ENCODE measurements at regions not wholly inside any gene's neighbourhood (a gene's known extent, or its start where the extent isn't known, plus 50 kb on each side); places are given as distances from the start of the nearest gene placed in this dataset.

GRCh38 chr16:52312716-52313115, 234.2 kb downstream of the TOX3 start:
- no peaks in the 10 kb centered on the region for H3K27me3 ChIP-seq (ENCODE audit: insufficient read depth)
- Mint-ChIP-seq H3K27ac (no peak overlapping the region), H3K4me1 (peaks cover 26% of the 10 kb centered on the region), H3K4me3 (no peak overlapping the region), H3K9me3 (no peaks in the 10 kb centered on the region), H3K27me3 (ENCODE audit: insufficient read depth, low read depth, poor library complexity) (peaks cover 3% of the 10 kb centered on the region), H3K36me3 (ENCODE audit: low read depth) (no peaks in the 10 kb centered on the region)
- peaks cover 21% of the 10 kb centered on the region for H3K4me1 ChIP-seq (ENCODE audit: insufficient read depth)
- H3K4me2 ChIP-seq = no peak overlapping the region
- no peaks in the 10 kb centered on the region for H4K20me1 ChIP-seq (replicated peaks; ENCODE audit: insufficient read depth)
- no peaks in the 10 kb centered on the region for H3K36me3 ChIP-seq (ENCODE audit: insufficient read depth)
- H3K9me2 ChIP-seq (ENCODE audit: insufficient read depth) = peaks cover 15% of the 10 kb centered on the region; the same call in 1 of the 2 replicates
- no peak overlapping the region for H3K27ac ChIP-seq (ENCODE audit: low read depth)
- ATAC-seq (no peak), DNase-seq (ENCODE audit: low spot score) (no peak)
- no peaks in the 10 kb centered on the region for H3K79me2 ChIP-seq (replicated peaks; ENCODE audit: insufficient read depth)
- H3F3A ChIP-seq (replicated peaks; ENCODE audit: low read depth) = no peaks in the 10 kb centered on the region
- no peak overlapping the region for H2AFZ ChIP-seq
- TF ChIP-seq ZNF462 (CRISPR knock-in tag; IDR thresholded peaks at IDR 0.05) (no peak), JUNB (IDR thresholded peaks at IDR 0.05; ENCODE audit: unreplicated experiment) (no peak), ZNF114 (CRISPR knock-in tag; IDR thresholded peaks at IDR 0.05) (no peak), STAT1 (IDR thresholded peaks at IDR 0.05; ENCODE audit: unreplicated experiment) (no peak), CREB1 (CRISPR knock-in tag; IDR thresholded peaks at IDR 0.05; ENCODE audit: low read depth) (no peak), NANOG (IDR thresholded peaks at IDR 0.05; ENCODE audit: borderline replicate concordance) (no peak), CTCF (conservative IDR thresholded peaks at IDR 0.05; ENCODE audit: low read depth in 2 of 2) (no peak), EZH2 (IDR thresholded peaks at IDR 0.05; ENCODE audit: low read depth, unreplicated experiment) (no peak), ZNF331 (CRISPR knock-in tag; IDR thresholded peaks at IDR 0.05; ENCODE audit: low read depth) (no peak), EZH2phosphoT487 (IDR thresholded peaks at IDR 0.05; ENCODE audit: unreplicated experiment) (no peak), POLR2AphosphoS5 (IDR thresholded peaks at IDR 0.05; ENCODE audit: low read depth) (no peak)
- TF ChIP-seq, protein P1, sequence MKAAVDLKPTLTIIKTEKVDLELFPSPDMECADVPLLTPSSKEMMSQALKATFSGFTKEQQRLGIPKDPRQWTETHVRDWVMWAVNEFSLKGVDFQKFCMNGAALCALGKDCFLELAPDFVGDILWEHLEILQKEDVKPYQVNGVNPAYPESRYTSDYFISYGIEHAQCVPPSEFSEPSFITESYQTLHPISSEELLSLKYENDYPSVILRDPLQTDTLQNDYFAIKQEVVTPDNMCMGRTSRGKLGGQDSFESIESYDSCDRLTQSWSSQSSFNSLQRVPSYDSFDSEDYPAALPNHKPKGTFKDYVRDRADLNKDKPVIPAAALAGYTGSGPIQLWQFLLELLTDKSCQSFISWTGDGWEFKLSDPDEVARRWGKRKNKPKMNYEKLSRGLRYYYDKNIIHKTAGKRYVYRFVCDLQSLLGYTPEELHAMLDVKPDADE (IDR thresholded peaks at IDR 0.05) = no peak
- TF ChIP-seq, protein P2, sequence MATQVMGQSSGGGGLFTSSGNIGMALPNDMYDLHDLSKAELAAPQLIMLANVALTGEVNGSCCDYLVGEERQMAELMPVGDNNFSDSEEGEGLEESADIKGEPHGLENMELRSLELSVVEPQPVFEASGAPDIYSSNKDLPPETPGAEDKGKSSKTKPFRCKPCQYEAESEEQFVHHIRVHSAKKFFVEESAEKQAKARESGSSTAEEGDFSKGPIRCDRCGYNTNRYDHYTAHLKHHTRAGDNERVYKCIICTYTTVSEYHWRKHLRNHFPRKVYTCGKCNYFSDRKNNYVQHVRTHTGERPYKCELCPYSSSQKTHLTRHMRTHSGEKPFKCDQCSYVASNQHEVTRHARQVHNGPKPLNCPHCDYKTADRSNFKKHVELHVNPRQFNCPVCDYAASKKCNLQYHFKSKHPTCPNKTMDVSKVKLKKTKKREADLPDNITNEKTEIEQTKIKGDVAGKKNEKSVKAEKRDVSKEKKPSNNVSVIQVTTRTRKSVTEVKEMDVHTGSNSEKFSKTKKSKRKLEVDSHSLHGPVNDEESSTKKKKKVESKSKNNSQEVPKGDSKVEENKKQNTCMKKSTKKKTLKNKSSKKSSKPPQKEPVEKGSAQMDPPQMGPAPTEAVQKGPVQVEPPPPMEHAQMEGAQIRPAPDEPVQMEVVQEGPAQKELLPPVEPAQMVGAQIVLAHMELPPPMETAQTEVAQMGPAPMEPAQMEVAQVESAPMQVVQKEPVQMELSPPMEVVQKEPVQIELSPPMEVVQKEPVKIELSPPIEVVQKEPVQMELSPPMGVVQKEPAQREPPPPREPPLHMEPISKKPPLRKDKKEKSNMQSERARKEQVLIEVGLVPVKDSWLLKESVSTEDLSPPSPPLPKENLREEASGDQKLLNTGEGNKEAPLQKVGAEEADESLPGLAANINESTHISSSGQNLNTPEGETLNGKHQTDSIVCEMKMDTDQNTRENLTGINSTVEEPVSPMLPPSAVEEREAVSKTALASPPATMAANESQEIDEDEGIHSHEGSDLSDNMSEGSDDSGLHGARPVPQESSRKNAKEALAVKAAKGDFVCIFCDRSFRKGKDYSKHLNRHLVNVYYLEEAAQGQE (IDR thresholded peaks at IDR 0.05; ENCODE audit: unreplicated experiment) = no peak
- H3K4me3 ChIP-seq = no peak overlapping the region
